HL-60 (cell line): ENCODE measurements at regions not wholly inside any gene's neighbourhood (a gene's known extent, or its start where the extent isn't known, plus 50 kb on each side); places are given as distances from the start of the nearest gene placed in this dataset.

Experiments
- POLR2AphosphoS5 ChIP-seq: IDR thresholded peaks from 2 replicates; pipeline ENCODE4 v1.6.1; 2012; ENCODE audit warnings: low read depth
- TF ChIP-seq, protein P1 (sequence below): IDR thresholded peaks from one replicate; pipeline ENCODE4 v1.5.1; 2011; ENCODE audit warnings: low read length, control low read depth, inconsistent platforms; ENCODE audit not compliant: insufficient read depth
- TF ChIP-seq, protein P2 (sequence below): IDR thresholded peaks from 2 replicates; pipeline ENCODE4 v1.6.1; 2012; ENCODE audit warnings: low read depth; ENCODE audit not compliant: insufficient replicate concordance

DNA sequence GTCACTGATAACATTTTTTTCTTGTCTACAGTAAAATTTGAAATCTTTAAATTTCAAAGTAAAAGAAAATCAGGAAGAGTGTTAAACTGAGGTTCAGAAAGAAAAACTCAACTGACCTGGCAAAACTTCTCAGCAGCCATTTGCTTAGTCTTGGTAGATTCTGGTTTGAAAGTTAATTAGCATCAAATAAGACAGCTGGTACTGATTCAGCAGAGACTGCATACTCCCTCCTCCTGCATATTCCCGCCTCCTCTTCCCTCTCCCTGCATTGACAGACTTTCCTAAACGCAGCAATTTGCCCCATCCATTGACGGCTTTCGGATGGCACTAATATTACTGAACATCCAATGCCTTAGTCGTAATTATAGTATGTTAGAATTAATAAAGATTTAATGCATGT is 520.8 kb downstream of the FLRT2 start:
- TF ChIP-seq, protein P1, sequence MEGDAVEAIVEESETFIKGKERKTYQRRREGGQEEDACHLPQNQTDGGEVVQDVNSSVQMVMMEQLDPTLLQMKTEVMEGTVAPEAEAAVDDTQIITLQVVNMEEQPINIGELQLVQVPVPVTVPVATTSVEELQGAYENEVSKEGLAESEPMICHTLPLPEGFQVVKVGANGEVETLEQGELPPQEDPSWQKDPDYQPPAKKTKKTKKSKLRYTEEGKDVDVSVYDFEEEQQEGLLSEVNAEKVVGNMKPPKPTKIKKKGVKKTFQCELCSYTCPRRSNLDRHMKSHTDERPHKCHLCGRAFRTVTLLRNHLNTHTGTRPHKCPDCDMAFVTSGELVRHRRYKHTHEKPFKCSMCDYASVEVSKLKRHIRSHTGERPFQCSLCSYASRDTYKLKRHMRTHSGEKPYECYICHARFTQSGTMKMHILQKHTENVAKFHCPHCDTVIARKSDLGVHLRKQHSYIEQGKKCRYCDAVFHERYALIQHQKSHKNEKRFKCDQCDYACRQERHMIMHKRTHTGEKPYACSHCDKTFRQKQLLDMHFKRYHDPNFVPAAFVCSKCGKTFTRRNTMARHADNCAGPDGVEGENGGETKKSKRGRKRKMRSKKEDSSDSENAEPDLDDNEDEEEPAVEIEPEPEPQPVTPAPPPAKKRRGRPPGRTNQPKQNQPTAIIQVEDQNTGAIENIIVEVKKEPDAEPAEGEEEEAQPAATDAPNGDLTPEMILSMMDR, result no peak
- TF ChIP-seq, protein P2, sequence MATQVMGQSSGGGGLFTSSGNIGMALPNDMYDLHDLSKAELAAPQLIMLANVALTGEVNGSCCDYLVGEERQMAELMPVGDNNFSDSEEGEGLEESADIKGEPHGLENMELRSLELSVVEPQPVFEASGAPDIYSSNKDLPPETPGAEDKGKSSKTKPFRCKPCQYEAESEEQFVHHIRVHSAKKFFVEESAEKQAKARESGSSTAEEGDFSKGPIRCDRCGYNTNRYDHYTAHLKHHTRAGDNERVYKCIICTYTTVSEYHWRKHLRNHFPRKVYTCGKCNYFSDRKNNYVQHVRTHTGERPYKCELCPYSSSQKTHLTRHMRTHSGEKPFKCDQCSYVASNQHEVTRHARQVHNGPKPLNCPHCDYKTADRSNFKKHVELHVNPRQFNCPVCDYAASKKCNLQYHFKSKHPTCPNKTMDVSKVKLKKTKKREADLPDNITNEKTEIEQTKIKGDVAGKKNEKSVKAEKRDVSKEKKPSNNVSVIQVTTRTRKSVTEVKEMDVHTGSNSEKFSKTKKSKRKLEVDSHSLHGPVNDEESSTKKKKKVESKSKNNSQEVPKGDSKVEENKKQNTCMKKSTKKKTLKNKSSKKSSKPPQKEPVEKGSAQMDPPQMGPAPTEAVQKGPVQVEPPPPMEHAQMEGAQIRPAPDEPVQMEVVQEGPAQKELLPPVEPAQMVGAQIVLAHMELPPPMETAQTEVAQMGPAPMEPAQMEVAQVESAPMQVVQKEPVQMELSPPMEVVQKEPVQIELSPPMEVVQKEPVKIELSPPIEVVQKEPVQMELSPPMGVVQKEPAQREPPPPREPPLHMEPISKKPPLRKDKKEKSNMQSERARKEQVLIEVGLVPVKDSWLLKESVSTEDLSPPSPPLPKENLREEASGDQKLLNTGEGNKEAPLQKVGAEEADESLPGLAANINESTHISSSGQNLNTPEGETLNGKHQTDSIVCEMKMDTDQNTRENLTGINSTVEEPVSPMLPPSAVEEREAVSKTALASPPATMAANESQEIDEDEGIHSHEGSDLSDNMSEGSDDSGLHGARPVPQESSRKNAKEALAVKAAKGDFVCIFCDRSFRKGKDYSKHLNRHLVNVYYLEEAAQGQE, result no peak
- no peak for TF ChIP-seq POLR2AphosphoS5
